Nucleus accumbens (tissue), 56 donors: ENCODE measurements at regions not wholly inside any gene's neighbourhood (a gene's known extent, or its start where the extent isn't known, plus 50 kb on each side); places are given as distances from the start of the nearest gene placed in this dataset.
A peak's percentile ranks its signal among the peaks of the same experiment; 100 is the strongest.
"Not testable (repeated sequence)": the region's sequence is repeated elsewhere in the genome, so short reads cannot be mapped to it uniquely, and the experiment has no call there.

ENCODE experiments used
- DNase-seq, 56 donors: peaks; one replicate each; lab custom pipeline; 2025; lab: John Stamatoyannopoulos, UW

DNA sequence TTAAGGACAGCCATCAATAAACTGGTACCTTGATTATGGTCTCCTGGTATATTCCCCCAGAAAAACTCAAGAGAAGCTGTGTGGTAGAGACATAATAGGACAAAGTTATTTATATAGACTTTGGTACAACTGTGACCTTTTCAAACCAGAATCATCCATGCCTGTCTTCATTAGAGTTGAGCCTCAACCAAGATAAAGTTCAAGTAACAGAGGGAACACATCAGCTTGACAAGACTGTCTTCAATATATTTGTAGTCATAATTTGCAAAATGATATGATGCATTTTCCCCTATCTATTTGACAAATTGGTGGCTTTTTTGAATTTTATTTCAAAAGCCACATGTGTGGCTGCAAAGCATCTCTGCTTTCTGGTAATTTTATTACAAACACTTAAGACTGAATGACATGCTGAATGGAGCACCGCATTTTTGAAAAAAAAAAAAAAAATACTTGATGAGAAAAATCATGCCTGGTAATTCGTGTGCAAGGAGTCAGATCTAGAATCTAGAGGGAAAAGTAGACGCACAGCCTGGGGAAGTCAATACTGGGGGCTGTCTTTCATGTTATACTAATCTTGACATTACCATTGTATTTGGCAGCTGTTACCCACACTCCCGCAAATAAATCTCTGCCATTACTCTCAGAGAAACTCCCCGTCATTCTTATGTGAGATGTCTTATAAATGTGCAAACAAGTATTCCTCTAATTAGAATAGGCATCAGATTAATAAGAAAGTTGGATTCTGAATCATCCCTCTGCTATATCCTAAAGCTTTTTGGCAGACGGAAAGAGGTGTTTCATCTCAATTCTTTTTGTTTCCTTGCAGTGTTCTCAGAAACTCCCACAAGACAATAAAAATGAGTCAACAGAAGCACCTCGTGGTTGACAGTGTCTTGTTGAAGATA, 554.8 kb upstream of the CBLB start:
- no peak for DNase-seq

DNA sequence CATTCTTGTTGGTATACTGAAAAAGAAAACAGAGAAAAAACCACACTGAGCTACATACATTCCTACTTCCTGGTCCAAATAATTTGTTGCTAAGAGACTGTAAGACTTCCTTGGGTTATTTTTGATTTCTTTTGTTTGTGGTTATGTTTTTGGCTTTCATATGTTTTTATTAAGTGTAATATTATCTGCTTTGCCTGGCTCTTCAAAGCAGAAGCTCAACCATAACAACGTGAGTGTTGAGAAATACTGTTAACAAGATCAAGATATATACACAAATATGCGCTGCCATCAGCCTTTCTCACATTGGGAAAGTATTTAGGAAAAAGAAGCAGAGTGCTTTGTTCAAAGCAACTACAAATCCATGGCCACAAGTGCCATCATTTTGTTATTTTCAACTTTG, 556.2 kb upstream of the CBLB start:
- no peak for DNase-seq

DNA sequence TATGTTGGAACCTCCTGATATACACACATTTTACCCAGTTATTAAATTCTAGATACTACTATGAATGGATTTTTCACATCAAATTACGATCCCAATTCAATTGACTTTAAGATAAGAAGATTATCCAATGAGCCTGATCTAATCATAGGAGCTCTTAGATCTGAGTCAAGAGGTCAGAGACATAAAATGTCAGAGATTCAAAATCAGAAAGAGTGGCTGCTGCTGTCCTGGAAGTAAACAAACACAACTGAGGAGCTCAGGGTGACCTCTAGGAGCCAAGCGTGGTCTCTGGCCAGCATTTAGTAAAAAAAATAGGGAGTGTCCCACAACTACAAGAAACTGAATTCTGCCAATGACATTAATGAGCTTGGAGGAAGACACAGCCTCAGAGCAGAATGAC, 557.1 kb upstream of the CBLB start:
- no peak for DNase-seq

DNA sequence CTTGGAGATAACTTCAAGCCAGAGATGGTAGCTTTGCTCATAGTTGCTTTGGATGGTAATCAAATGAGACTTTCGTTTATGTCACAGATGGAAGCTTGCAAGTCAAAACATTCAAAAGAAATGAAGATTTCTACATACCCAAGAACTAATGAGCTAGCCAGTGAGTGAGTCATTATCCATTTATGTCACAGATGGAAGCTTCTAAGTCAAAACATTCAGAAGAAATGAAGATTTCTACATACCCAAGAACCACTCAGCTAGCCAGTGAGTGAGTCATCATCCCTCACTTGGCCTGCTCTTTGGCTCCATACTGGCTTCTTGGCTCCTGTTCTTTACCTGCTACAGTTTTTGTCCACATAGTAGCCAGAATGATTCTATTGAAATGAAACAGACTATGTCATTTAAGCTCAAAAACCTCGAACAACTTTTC, 559.8 kb upstream of the CBLB start:
- DNase-seq: no peak

DNA sequence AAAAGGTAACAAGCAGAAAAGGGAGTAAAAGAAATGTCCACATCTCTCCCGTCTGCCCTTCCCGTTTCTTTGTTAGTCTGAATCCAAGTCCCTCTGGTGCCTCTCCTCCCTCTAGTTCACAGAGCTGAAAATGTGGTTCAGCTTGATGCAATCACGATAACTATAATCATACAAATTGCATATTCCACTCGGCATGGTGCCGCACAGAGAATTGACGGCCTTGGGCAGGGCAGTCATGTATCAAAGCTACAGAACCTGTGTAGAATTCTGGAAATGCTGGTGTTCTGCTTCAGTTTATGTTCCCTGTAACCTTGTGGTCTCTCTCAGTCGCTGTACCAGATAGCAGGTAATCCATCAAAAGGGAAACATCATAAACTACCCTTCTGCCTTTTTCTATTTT, 562.9 kb upstream of the CBLB start:
- no peak for DNase-seq

DNA sequence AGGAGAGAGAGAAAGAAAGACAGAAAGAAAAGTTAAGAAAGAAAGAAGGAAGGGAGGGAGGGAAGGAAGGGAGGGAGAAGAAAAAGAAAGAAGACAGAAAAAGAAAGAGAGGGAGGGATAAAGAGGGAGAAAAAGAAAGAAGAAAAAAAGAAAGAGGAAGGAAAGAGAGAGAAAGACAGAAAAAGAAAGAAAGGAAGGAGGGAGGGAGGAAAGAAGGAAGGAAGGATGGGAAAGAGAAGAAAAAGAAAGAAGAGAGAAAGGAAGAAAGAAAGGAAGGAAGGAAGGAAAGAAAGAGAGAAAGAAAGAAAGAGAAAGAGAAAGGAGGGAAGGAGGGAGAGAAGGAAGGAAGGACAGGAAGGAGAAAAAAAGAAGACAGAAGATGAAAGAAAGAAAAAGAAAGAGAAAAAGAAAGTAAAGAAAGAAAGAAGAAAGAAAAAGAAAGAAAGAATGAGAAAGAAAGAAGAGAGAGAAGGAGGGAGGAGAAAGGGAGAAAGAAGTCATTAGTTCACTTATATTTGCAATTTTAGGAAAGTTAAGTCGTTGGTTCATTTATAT, 567.2 kb upstream of the CBLB start:
- no peak for DNase-seq

DNA sequence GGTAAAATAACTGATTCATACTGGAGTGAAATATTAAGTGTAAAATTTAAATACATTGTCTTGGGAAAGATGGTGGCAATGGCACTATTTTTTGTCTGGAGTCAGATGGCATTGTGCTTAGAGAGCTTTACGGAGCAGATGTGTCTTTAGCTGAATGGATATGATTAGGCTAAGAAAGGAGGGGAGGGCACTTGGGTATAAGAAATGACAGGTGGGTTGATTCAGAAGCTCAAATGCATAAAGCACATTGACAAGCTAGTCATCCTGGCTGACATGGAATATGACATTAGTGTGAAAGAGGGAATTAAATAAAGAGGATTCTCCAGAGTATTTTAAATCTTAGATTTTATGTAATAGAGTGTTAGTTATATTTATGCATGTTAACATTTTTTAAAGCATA, 570.1 kb upstream of the CBLB start:
- DNase-seq: no peak

DNA sequence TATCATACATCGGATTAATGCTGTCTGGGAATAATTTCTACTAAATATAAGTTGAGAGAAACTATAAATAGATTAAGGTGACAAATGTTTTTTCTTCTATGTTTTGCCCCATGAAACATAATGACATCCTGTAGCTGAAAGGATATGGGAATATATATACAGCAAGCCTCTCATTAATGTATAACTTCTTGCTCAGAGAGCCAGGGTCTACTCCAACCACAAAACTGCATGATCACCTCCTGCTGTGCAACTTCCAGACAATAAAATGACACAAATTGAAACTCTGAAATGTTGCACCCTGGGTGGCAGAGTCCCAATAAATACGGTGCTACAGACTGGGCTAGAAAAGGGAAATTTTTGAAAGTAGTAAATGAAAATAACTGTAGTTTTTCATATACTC, 571.9 kb upstream of the CBLB start:
- DNase-seq: no peak

DNA sequence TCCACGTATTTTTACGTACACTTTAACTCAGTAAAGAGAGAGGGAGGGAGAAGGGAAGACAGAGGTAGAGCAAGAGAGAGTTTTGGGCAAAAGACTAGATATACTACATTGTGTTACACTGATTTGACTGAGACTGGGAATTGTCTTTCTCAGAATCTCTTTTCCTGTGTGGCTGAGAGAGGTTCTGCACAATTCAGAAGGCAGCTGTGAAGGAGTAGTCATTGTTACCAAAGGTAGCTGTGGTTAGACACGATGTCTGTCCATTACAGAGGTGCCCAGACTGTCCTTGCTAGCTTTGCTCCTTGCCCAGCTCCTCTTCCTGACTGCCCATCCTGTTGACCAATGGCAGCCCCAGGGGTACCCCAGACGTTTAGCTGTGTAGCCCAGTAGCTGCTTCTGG, 577.5 kb upstream of the CBLB start:
- no peak for DNase-seq

DNA sequence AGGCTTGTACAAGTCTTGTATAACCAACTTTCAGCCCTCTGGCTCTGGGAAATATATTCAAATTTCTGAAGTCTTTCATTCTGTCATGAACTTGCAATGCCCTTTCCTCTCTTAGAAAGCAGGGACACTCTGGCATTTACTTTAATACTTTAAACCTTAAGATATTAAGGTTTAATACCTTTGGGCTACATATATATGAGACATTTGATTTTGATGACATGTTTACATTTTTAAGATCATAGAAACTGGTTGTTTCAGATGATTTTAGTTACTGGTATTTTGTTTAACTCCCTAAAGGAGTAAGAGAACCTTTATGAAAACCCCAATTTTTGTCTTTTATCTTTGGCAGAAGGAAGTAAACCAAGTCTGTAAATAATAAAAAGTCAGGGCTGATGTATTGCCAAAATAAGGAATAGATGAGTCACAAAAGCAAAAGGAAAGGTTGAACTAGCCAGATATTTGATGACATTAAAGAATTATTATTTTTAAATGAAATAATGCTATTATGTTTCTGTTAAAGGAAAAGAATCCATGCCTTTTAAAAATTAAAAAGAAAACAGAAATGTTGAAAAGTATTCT, 579.0 kb upstream of the CBLB start:
- DNase-seq: no peak

DNA sequence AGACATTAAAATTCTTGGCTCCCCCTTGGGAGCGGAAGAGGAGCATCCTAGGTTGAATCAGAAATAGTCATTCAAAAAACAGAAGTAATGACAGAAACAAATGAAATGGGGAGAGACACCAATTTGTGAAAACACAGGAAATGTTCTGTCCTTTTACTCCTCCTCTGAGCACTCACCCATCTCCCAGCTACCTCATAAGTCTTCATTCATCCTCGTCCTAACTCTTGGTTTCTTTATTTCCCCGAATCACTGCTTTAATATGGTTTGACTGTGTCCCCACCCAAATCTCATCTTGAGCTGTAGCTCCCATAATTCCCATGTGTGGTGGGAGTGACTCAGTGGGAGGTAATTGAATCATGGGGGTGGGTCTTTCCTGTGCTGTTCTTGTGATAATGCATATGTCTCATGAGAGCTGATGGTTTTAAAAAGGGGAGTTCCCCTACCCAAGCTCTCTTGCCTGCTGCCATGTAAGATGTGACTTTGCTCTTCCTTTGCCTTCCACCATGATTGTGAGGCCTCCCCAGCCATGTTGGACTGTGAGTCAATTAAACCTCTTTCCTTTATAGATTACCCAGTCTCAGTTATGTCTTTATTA, 579.7 kb upstream of the CBLB start:
- DNase-seq: not testable (repeated sequence)

DNA sequence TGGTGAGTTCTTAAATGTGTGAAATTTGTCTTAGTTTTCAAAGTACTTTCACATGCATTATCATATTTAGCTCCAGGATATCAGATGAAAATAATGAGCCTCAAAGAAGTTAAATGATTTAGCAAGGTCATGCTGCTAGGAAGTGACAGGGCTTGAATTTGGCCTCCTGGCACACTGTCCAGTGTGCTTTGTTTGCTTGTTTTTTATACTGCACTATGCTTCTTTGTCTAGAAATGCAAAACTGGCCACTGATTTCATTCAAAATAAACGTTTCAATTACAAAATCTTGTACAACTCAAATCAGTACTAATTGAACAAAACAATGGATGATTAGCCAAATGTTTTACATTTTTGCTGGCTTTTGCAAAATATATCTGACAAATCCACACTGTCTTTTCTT, 583.3 kb upstream of the CBLB start:
- DNase-seq: peak in 3 of 56 donors; percentile 2 to 31 (median 2)

DNA sequence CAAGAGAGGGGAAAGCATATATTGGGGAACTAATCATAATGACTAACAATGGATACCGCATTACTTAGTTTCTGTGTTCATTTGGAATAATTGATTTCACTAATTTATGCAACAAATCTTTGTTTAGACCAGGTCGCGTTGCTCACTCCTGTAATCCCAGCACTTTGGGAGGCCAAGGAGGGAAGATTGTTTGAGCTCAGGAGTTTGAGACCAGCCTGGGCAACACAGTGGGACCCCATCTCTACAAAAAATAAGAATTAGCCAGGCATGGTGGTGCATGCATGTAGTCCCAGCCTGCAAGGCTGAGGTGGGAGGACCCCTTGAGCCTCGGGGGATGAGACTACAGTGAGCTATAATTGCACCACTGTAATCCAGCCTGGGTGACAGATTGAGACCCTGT, 585.7 kb upstream of the CBLB start:
- DNase-seq: no peak

DNA sequence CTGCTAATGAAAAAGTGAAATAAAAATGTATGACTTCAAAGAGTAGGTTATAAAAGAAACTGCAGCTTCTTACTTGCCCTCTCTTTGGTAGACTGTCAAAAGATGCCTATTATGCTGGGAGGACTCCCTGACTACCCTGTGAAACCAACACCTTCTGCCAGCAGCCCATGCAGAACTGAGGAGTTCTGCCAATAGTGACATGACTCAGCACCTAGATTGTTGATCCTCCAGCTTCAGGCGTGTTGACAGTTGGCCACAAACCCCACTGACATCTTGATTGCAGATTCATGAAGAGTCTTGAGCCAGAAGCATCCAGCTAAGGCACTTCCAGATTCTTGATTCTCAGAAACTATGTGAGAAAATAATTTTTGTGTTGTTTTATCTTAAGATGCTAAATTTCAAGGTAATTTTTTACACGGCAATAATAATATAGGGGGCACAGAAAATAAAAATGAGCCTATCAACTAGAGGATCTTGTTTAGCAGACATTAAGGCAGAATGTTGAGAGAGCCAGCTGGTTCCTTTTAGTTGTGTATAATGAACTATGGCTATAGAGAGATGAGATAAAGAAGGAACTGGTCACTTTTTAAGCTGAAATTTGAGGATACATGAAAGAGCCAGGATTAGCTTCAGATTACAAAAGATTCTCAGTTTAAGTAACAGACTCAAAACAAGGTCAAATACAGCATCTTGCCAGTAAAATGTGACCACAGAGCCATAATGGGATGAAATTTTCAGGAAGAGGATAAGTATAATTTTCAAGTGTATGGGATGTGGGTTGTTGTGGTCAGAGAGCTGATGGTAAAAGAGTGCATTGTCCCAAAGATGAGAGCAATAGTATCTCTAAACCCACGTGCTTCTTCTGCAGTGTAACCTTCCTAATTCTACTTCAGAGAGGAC, 588.7 kb upstream of the CBLB start:
- DNase-seq: peak in 6 of 56 donors; percentile 3 to 42 (median 8)

DNA sequence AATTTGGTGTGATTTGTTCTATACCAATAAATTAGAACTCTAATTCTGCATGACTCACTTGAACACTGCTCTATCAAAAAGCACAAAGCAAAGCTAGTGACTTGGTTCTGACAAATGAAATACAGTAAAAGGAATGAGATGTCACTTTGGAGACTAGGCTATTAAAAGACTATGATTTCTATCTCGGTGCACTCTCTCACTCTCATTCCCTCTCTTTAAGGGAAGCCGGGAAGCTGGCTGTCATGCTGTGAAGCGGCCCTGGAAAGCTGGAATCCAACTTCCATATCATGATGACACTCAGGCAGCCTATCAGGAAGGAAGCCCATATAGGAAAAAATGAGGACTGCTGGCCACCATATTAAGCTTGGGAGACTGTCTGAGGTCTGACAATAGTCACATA, 590.1 kb upstream of the CBLB start:
- DNase-seq: no peak

DNA sequence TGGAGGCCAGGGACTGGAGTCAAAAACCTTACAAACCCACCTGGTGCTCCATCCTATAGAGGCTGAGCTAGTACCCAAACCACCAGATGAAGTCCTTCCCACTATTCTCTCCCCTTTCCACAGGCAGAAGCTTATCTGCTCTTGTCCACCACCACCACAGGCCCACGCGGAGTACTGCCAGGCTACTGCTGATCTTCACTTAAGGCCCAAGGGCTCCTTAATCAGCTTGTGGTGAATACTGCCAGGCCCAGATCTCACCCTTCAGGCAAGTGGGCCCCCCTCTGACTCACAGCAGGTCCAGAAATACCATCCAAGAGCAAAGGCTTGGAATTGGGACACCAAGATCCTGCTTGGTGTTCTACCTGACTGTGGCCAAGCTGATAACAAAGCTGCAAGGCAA, 598.1 kb upstream of the CBLB start:
- no peak for DNase-seq

DNA sequence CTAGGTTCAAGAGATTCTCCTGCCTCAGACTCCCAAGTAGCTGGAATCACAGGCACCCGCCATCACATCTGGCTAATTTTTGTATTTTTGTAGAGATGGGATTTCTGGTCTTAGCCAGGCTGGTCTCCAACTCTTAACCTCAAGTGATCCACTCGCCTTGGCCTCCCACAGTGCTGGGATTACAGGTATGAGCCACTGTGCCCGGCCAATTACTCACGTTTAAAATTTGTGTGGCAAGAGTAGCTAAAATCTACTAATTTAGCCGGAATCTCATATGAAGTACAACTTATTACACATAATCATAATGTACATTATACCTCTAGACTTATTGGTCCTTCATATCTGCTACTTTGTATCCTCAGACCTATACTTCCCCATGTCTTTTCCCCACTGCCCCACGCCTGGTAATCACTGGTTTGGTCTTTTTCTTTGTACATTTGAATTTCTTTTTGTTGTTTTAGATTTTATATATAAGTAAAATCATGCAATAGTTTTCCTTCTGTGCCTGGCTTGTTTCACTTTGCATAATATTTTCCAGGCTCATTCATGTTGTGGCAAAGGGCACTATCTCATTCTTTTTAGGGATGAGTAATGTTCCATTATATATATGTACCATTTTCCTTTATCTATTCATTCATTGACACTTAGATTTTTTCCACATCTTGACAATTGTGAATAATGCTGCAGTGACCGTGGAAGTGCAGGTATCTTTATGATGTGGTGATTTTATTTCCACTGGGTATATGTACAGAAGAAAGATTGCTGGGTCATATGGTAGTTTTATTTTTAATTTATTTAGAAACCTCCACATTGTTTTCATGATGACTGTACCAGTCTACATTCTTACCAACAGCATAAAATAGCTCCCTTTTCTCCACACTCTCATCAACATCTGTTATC, 605.0 kb upstream of the CBLB start:
- no peak for DNase-seq

DNA sequence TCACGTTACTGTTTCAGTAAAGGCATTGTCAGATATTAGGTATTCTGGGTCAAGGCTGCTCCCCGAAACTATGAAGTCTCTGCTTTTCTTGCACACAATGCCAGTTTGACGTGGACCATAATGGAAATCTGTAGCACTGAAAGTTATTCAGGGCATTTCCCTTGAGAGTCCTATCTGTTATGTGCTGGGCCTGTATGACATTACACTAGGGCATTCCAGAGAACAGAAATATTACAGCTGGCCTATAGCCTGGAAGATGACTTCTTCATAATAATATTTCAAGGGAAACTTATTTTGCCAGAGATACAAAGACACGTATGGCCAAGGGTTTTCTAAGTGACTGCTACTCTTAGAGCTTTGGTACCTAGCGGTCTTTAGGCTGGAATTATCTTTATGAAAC, 613.6 kb upstream of the CBLB start:
- no peak for DNase-seq

DNA sequence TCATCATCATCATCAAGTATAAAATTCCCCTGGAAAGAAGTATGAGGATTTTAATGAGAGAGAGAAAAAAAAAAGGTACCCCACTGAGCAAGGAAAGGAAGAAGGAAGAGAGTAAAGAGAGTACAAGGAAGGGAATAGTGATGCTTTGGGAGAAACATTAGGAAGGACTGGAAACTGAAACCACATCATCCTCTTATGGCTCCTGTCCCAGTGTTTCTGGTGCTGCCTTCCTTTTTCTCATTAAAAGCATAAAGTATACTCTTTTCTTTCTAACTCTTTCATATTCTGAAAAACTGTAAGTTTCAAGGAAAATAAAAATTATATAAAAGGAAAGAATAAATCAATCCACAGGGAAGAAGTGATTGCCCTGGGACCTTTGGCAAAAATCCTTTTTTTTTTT, 616.4 kb upstream of the CBLB start:
- no peak for DNase-seq
